WTC11 (cell line): ENCODE measurements at regions not wholly inside any gene's neighbourhood (a gene's known extent, or its start where the extent isn't known, plus 50 kb on each side); places are given as distances from the start of the nearest gene placed in this dataset.

Experiments
- ATAC-seq: fragments of 200-7000 bp; cut with Tn5 transposase; 2 replicates; pipeline ENCODE4 v1.10.0; 2021; ENCODE audit warnings: mild to moderate bottlenecking, moderate library complexity
- CTCF ChIA-PET: fragments of 300-600 bp; sonication (Branson Sonifier 250); formaldehyde crosslinking; loops from one replicate; lab custom pipeline; 2021; ENCODE audit warnings: antibody characterized with exemption; lab: Charles Lee
- POLR2A ChIA-PET: fragments of 350-600 bp; sonication (Branson Sonifier 250); formaldehyde crosslinking; loops from one replicate; lab custom pipeline; 2021; ENCODE audit warnings: antibody characterized with exemption; lab: Charles Lee
- DNase-seq: peaks from one replicate; pipeline ENCODE4 v3.0.0; 2021; ENCODE audit warnings: low spot score
- H3K27ac Mint-ChIP-seq: 2 replicates; pipeline ENCODE4 v1.8.0; 2021; ENCODE audit warnings: mixed read lengths
- H3K27me3 Mint-ChIP-seq: 2 replicates; pipeline ENCODE4 v1.8.0; 2021; ENCODE audit warnings: low read depth, mild to moderate bottlenecking, moderate library complexity, mixed read lengths
- H3K36me3 Mint-ChIP-seq: 2 replicates; pipeline ENCODE4 v1.8.0; 2021; ENCODE audit warnings: mixed read lengths
- H3K4me1 Mint-ChIP-seq: 2 replicates; pipeline ENCODE4 v1.8.0; 2022; ENCODE audit warnings: mixed read lengths
- H3K4me3 Mint-ChIP-seq: 2 replicates; pipeline ENCODE4 v1.8.0; 2021; ENCODE audit warnings: mild to moderate bottlenecking, moderate library complexity, mixed read lengths
- H3K9me3 Mint-ChIP-seq: 2 replicates; pipeline ENCODE4 v1.8.0; 2021; ENCODE audit warnings: mixed read lengths
- ATF1 ChIP-seq: sonication (generic); formaldehyde crosslinking; IDR thresholded peaks from 2 replicates; pipeline ENCODE4 v1.8.1; 2023; ENCODE audit warnings: mild to moderate bottlenecking, moderate library complexity, missing genetic modification reagents
- ATF6 ChIP-seq: sonication (generic); formaldehyde crosslinking; IDR thresholded peaks from 2 replicates; pipeline ENCODE4 v1.8.1; 2023; ENCODE audit warnings: mild to moderate bottlenecking, missing genetic modification reagents
- GTF2I ChIP-seq: fragments of 250-450 bp; sonication (Bioruptor Pico); conservative IDR thresholded peaks from 2 replicates; pipeline ENCODE4 v1.4.0; 2021; ENCODE audit warnings: mild to moderate bottlenecking
- JAZF1 ChIP-seq: fragments of 250-450 bp; sonication (Bioruptor Pico); IDR thresholded peaks from 2 replicates; pipeline ENCODE4 v1.9.0; 2021; ENCODE audit warnings: moderate library complexity, mild to moderate bottlenecking, inconsistent platforms
- MXD4 ChIP-seq: fragments of 250-450 bp; sonication (Bioruptor Pico); IDR thresholded peaks from 2 replicates; pipeline ENCODE4 v1.8.0; 2021; ENCODE audit warnings: mild to moderate bottlenecking, moderate library complexity, borderline replicate concordance
- MYBL2 ChIP-seq: sonication (generic); formaldehyde crosslinking; IDR thresholded peaks from 2 replicates; pipeline ENCODE4 v1.8.1; 2023; ENCODE audit warnings: mild to moderate bottlenecking, moderate library complexity, missing genetic modification reagents
- NFE2L1 ChIP-seq: sonication (generic); formaldehyde crosslinking; IDR thresholded peaks from 2 replicates; pipeline ENCODE4 v1.8.1; 2023; ENCODE audit warnings: missing genetic modification reagents
- NFYB ChIP-seq: sonication (generic); formaldehyde crosslinking; conservative IDR thresholded peaks from 2 replicates; pipeline ENCODE4 v1.8.0; 2022; ENCODE audit warnings: low read depth, missing genetic modification reagents
- OVOL2 ChIP-seq: fragments of 250-450 bp; sonication (Bioruptor Pico); IDR thresholded peaks from 2 replicates; pipeline ENCODE4 v1.9.0; 2021; ENCODE audit warnings: mild to moderate bottlenecking, borderline replicate concordance
- RELA ChIP-seq: sonication (generic); formaldehyde crosslinking; IDR thresholded peaks from 2 replicates; pipeline ENCODE4 v1.8.1; 2022; ENCODE audit warnings: missing genetic modification reagents, mild to moderate bottlenecking, borderline replicate concordance
- STAT6 ChIP-seq: sonication (generic); formaldehyde crosslinking; conservative IDR thresholded peaks from 2 replicates; pipeline ENCODE4 v1.8.1; 2023; ENCODE audit warnings: mild to moderate bottlenecking, low read depth, missing genetic modification reagents, moderate library complexity
- ZBTB21 ChIP-seq: sonication (generic); formaldehyde crosslinking; IDR thresholded peaks from 2 replicates; pipeline ENCODE4 v1.8.1; 2023; ENCODE audit warnings: mild to moderate bottlenecking, missing genetic modification reagents, borderline replicate concordance
- ZNF263 ChIP-seq: sonication (generic); formaldehyde crosslinking; IDR thresholded peaks from 2 replicates; pipeline ENCODE4 v1.8.1; 2022; ENCODE audit warnings: low read depth, mild to moderate bottlenecking, moderate library complexity, missing genetic modification reagents
- ZNF317 ChIP-seq: sonication (generic); formaldehyde crosslinking; IDR thresholded peaks from 2 replicates; pipeline ENCODE4 v1.8.1; 2023; ENCODE audit warnings: low read depth, mild to moderate bottlenecking, moderate library complexity, missing genetic modification reagents, borderline replicate concordance
- TF ChIP-seq, protein P1 (sequence below): sonication (generic); formaldehyde crosslinking; IDR thresholded peaks from 2 replicates; pipeline ENCODE4 v1.8.1; 2023; ENCODE audit warnings: mild to moderate bottlenecking, missing genetic modification reagents, moderate library complexity
- TF ChIP-seq, protein P2 (sequence below): fragments of 250-450 bp; sonication (Bioruptor Pico); IDR thresholded peaks from 2 replicates; pipeline ENCODE4 v2.1.2; 2022; ENCODE audit warnings: mild to moderate bottlenecking, moderate library complexity
- TF ChIP-seq, protein P3 (sequence below): sonication (generic); formaldehyde crosslinking; IDR thresholded peaks from 2 replicates; pipeline ENCODE4 v1.8.1; 2022; ENCODE audit warnings: missing genetic modification reagents, borderline replicate concordance
- TF ChIP-seq, protein P4 (sequence below): fragments of 250-450 bp; sonication (Bioruptor Pico); IDR thresholded peaks from 2 replicates; pipeline ENCODE4 v1.9.0; 2021; ENCODE audit warnings: moderate library complexity, mild to moderate bottlenecking, inconsistent platforms, borderline replicate concordance
- TF ChIP-seq, protein P5 (sequence below): sonication (generic); formaldehyde crosslinking; IDR thresholded peaks from 2 replicates; pipeline ENCODE4 v1.8.0; 2023; ENCODE audit warnings: missing genetic modification reagents, mild to moderate bottlenecking, borderline replicate concordance
- TF ChIP-seq, protein P6 (sequence below): sonication (generic); formaldehyde crosslinking; IDR thresholded peaks from 2 replicates; pipeline ENCODE4 v1.8.1; 2022; ENCODE audit warnings: low read depth, missing genetic modification reagents, borderline replicate concordance

DNA sequence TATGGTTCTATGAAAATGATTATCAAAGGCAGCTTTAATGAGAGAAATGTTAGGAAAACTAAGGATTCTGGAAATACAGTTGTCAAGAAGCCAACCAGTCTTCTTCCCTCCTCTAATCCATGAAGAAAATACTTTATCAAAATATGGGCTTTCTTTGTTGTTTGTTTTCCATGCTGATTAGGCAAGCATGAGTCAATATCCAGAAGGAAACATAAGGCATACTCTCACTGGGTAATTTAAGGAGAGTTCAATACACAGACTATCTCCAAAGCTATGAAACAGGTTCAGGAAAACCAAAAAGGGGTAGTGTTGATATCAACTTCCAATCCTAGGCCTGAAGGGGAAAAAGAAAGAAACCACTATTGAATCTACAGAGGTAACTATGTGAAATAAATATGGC, 68.7 kb upstream of the CMC1 start:
- ATAC-seq, result no peak
- POLR2A ChIA-PET, result no interaction called here
- H3K36me3 Mint-ChIP-seq, result no peaks in the 10 kb centered on the region
- no peaks in the 10 kb centered on the region for H3K4me1 Mint-ChIP-seq
- CTCF ChIA-PET, result no interaction called here
- no peak overlapping the region for H3K27ac Mint-ChIP-seq
- H3K9me3 Mint-ChIP-seq, result no peaks in the 10 kb centered on the region
- no peak for DNase-seq
- no peak overlapping the region for H3K4me3 Mint-ChIP-seq
- no peaks in the 10 kb centered on the region for H3K27me3 Mint-ChIP-seq
- no peak for TF ChIP-seq JAZF1 (CRISPR knock-in tag)
- TF ChIP-seq, protein P1, sequence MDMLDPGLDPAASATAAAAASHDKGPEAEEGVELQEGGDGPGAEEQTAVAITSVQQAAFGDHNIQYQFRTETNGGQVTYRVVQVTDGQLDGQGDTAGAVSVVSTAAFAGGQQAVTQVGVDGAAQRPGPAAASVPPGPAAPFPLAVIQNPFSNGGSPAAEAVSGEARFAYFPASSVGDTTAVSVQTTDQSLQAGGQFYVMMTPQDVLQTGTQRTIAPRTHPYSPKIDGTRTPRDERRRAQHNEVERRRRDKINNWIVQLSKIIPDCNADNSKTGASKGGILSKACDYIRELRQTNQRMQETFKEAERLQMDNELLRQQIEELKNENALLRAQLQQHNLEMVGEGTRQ, result no peak
- no peak for TF ChIP-seq MXD4
- no peak for TF ChIP-seq ATF6
- no peak for TF ChIP-seq ZNF317 (CRISPR knock-in tag)
- TF ChIP-seq NFE2L1 (CRISPR knock-in tag), result no peak
- TF ChIP-seq RELA, result no peak
- TF ChIP-seq OVOL2 (CRISPR knock-in tag), result no peak
- no peak for TF ChIP-seq MYBL2 (CRISPR knock-in tag)
- TF ChIP-seq, protein P2, sequence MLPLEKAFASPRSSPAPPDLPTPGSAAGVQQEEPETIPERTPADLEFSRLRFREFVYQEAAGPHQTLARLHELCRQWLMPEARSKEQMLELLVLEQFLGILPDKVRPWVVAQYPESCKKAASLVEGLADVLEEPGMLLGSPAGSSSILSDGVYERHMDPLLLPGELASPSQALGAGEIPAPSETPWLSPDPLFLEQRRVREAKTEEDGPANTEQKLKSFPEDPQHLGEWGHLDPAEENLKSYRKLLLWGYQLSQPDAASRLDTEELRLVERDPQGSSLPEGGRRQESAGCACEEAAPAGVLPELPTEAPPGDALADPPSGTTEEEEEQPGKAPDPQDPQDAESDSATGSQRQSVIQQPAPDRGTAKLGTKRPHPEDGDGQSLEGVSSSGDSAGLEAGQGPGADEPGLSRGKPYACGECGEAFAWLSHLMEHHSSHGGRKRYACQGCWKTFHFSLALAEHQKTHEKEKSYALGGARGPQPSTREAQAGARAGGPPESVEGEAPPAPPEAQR (CRISPR knock-in tag), result no peak
- TF ChIP-seq GTF2I (CRISPR knock-in tag), result no peak
- TF ChIP-seq ZNF263 (CRISPR knock-in tag), result no peak
- TF ChIP-seq, protein P3, sequence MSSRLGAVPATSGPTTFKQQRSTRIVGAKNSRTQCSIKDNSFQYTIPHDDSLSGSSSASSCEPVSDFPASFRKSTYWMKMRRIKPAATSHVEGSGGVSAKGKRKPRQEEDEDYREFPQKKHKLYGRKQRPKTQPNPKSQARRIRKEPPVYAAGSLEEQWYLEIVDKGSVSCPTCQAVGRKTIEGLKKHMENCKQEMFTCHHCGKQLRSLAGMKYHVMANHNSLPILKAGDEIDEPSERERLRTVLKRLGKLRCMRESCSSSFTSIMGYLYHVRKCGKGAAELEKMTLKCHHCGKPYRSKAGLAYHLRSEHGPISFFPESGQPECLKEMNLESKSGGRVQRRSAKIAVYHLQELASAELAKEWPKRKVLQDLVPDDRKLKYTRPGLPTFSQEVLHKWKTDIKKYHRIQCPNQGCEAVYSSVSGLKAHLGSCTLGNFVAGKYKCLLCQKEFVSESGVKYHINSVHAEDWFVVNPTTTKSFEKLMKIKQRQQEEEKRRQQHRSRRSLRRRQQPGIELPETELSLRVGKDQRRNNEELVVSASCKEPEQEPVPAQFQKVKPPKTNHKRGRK, result no peak
- TF ChIP-seq, protein P4, sequence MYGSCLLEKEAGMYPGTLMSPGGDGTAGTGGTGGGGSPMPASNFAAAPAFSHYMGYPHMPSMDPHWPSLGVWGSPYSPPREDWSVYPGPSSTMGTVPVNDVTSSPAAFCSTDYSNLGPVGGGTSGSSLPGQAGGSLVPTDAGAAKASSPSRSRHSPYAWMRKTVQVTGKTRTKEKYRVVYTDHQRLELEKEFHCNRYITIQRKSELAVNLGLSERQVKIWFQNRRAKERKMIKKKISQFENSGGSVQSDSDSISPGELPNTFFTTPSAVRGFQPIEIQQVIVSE, result no peak
- TF ChIP-seq NFYB (CRISPR knock-in tag), result no peak
- TF ChIP-seq ZBTB21 (CRISPR knock-in tag), result no peak
- TF ChIP-seq, protein P5, sequence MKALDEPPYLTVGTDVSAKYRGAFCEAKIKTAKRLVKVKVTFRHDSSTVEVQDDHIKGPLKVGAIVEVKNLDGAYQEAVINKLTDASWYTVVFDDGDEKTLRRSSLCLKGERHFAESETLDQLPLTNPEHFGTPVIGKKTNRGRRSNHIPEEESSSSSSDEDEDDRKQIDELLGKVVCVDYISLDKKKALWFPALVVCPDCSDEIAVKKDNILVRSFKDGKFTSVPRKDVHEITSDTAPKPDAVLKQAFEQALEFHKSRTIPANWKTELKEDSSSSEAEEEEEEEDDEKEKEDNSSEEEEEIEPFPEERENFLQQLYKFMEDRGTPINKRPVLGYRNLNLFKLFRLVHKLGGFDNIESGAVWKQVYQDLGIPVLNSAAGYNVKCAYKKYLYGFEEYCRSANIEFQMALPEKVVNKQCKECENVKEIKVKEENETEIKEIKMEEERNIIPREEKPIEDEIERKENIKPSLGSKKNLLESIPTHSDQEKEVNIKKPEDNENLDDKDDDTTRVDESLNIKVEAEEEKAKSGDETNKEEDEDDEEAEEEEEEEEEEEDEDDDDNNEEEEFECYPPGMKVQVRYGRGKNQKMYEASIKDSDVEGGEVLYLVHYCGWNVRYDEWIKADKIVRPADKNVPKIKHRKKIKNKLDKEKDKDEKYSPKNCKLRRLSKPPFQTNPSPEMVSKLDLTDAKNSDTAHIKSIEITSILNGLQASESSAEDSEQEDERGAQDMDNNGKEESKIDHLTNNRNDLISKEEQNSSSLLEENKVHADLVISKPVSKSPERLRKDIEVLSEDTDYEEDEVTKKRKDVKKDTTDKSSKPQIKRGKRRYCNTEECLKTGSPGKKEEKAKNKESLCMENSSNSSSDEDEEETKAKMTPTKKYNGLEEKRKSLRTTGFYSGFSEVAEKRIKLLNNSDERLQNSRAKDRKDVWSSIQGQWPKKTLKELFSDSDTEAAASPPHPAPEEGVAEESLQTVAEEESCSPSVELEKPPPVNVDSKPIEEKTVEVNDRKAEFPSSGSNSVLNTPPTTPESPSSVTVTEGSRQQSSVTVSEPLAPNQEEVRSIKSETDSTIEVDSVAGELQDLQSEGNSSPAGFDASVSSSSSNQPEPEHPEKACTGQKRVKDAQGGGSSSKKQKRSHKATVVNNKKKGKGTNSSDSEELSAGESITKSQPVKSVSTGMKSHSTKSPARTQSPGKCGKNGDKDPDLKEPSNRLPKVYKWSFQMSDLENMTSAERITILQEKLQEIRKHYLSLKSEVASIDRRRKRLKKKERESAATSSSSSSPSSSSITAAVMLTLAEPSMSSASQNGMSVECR, result no peak
- no peak for TF ChIP-seq ATF1 (CRISPR knock-in tag)
- TF ChIP-seq, protein P6, sequence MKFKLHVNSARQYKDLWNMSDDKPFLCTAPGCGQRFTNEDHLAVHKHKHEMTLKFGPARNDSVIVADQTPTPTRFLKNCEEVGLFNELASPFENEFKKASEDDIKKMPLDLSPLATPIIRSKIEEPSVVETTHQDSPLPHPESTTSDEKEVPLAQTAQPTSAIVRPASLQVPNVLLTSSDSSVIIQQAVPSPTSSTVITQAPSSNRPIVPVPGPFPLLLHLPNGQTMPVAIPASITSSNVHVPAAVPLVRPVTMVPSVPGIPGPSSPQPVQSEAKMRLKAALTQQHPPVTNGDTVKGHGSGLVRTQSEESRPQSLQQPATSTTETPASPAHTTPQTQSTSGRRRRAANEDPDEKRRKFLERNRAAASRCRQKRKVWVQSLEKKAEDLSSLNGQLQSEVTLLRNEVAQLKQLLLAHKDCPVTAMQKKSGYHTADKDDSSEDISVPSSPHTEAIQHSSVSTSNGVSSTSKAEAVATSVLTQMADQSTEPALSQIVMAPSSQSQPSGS (CRISPR knock-in tag), result no peak
- no peak for TF ChIP-seq STAT6
